WTC11 (cell line): ENCODE measurements at regions not wholly inside any gene's neighbourhood (a gene's known extent, or its start where the extent isn't known, plus 50 kb on each side); places are given as distances from the start of the nearest gene placed in this dataset.

ENCODE experiments used
- ATAC-seq: fragments of 200-7000 bp; cut with Tn5 transposase; 2 replicates; pipeline ENCODE4 v1.10.0; 2021; ENCODE audit warnings: mild to moderate bottlenecking, moderate library complexity
- CTCF ChIA-PET: fragments of 300-600 bp; sonication (Branson Sonifier 250); formaldehyde crosslinking; loops from one replicate; lab custom pipeline; 2021; ENCODE audit warnings: antibody characterized with exemption; lab: Charles Lee
- POLR2A ChIA-PET: fragments of 350-600 bp; sonication (Branson Sonifier 250); formaldehyde crosslinking; loops from one replicate; lab custom pipeline; 2021; ENCODE audit warnings: antibody characterized with exemption; lab: Charles Lee
- DNase-seq: peaks from one replicate; pipeline ENCODE4 v3.0.0; 2021; ENCODE audit warnings: low spot score
- H3K27ac Mint-ChIP-seq: 2 replicates; pipeline ENCODE4 v1.8.0; 2021; ENCODE audit warnings: mixed read lengths
- H3K27me3 Mint-ChIP-seq: 2 replicates; pipeline ENCODE4 v1.8.0; 2021; ENCODE audit warnings: low read depth, mild to moderate bottlenecking, moderate library complexity, mixed read lengths
- H3K36me3 Mint-ChIP-seq: 2 replicates; pipeline ENCODE4 v1.8.0; 2021; ENCODE audit warnings: mixed read lengths
- H3K4me1 Mint-ChIP-seq: 2 replicates; pipeline ENCODE4 v1.8.0; 2022; ENCODE audit warnings: mixed read lengths
- H3K4me3 Mint-ChIP-seq: 2 replicates; pipeline ENCODE4 v1.8.0; 2021; ENCODE audit warnings: mild to moderate bottlenecking, moderate library complexity, mixed read lengths
- H3K9me3 Mint-ChIP-seq: 2 replicates; pipeline ENCODE4 v1.8.0; 2021; ENCODE audit warnings: mixed read lengths
- FOXK1 ChIP-seq: sonication (generic); formaldehyde crosslinking; IDR thresholded peaks from 2 replicates; pipeline ENCODE4 v1.8.0; 2022; ENCODE audit warnings: mild to moderate bottlenecking, moderate library complexity, missing genetic modification reagents
- GRHL2 ChIP-seq: fragments of 250-450 bp; sonication (Bioruptor Pico); IDR thresholded peaks from 2 replicates; pipeline ENCODE4 v1.8.0; 2022; ENCODE audit warnings: mild to moderate bottlenecking, moderate library complexity; ENCODE audit not compliant: insufficient replicate concordance, severe bottlenecking
- NFE2L1 ChIP-seq: sonication (generic); formaldehyde crosslinking; IDR thresholded peaks from 2 replicates; pipeline ENCODE4 v1.8.1; 2023; ENCODE audit warnings: missing genetic modification reagents
- NR3C1 ChIP-seq: sonication (generic); formaldehyde crosslinking; conservative IDR thresholded peaks from 2 replicates; pipeline ENCODE4 v1.8.1; 2023; ENCODE audit warnings: low read depth, mild to moderate bottlenecking, missing genetic modification reagents
- OVOL2 ChIP-seq: fragments of 250-450 bp; sonication (Bioruptor Pico); IDR thresholded peaks from 2 replicates; pipeline ENCODE4 v1.9.0; 2021; ENCODE audit warnings: mild to moderate bottlenecking, borderline replicate concordance
- RELA ChIP-seq: sonication (generic); formaldehyde crosslinking; IDR thresholded peaks from 2 replicates; pipeline ENCODE4 v1.8.1; 2022; ENCODE audit warnings: missing genetic modification reagents, mild to moderate bottlenecking, borderline replicate concordance
- SMAD4 ChIP-seq: sonication (generic); formaldehyde crosslinking; IDR thresholded peaks from 2 replicates; pipeline ENCODE4 v1.8.0; 2022; ENCODE audit warnings: mild to moderate bottlenecking, missing genetic modification reagents
- TEAD1 ChIP-seq: sonication (generic); formaldehyde crosslinking; IDR thresholded peaks from 2 replicates; pipeline ENCODE4 v1.8.0; 2022; ENCODE audit warnings: mild to moderate bottlenecking, missing genetic modification reagents
- TEAD4 ChIP-seq: sonication (generic); formaldehyde crosslinking; IDR thresholded peaks from 2 replicates; pipeline ENCODE4 v1.8.0; 2022; ENCODE audit warnings: mild to moderate bottlenecking, missing genetic modification reagents
- ZNF138 ChIP-seq: sonication (generic); formaldehyde crosslinking; conservative IDR thresholded peaks from 2 replicates; pipeline ENCODE4 v1.8.1; 2022; ENCODE audit warnings: mild to moderate bottlenecking, moderate library complexity, missing genetic modification reagents
- ZNF317 ChIP-seq: sonication (generic); formaldehyde crosslinking; IDR thresholded peaks from 2 replicates; pipeline ENCODE4 v1.8.1; 2023; ENCODE audit warnings: low read depth, mild to moderate bottlenecking, moderate library complexity, missing genetic modification reagents, borderline replicate concordance
- ZNF423 ChIP-seq: fragments of 250-450 bp; sonication (Bioruptor Pico); IDR thresholded peaks from 2 replicates; pipeline ENCODE4 v2.1.2; 2022; ENCODE audit warnings: mild to moderate bottlenecking, moderate library complexity
- TF ChIP-seq, protein P1 (sequence below): sonication (generic); formaldehyde crosslinking; IDR thresholded peaks from 2 replicates; pipeline ENCODE4 v1.8.0; 2023; ENCODE audit warnings: mild to moderate bottlenecking, missing genetic modification reagents
- TF ChIP-seq, protein P2 (sequence below): fragments of 250-450 bp; sonication (Bioruptor Pico); IDR thresholded peaks from 2 replicates; pipeline ENCODE4 v2.1.2; 2022; ENCODE audit warnings: mild to moderate bottlenecking, moderate library complexity
- TF ChIP-seq, protein P3 (sequence below): fragments of 250-450 bp; sonication (Bioruptor Pico); IDR thresholded peaks from 2 replicates; pipeline ENCODE4 v1.9.0; 2021; ENCODE audit warnings: moderate library complexity, mild to moderate bottlenecking, inconsistent platforms, borderline replicate concordance
- TF ChIP-seq, protein P4 (sequence below): fragments of 200-600 bp; IDR thresholded peaks from 2 replicates; pipeline ENCODE4 v1.8.0; 2022; ENCODE audit warnings: antibody characterized with exemption
- TF ChIP-seq, protein P5 (sequence below): sonication (generic); formaldehyde crosslinking; conservative IDR thresholded peaks from 2 replicates; pipeline ENCODE4 v1.8.1; 2023; ENCODE audit warnings: mild to moderate bottlenecking, low read depth, missing genetic modification reagents, moderate library complexity
- TF ChIP-seq, protein P6 (sequence below): sonication (generic); formaldehyde crosslinking; IDR thresholded peaks from 2 replicates; pipeline ENCODE4 v1.8.0; 2022; ENCODE audit warnings: mild to moderate bottlenecking, missing genetic modification reagents

DNA sequence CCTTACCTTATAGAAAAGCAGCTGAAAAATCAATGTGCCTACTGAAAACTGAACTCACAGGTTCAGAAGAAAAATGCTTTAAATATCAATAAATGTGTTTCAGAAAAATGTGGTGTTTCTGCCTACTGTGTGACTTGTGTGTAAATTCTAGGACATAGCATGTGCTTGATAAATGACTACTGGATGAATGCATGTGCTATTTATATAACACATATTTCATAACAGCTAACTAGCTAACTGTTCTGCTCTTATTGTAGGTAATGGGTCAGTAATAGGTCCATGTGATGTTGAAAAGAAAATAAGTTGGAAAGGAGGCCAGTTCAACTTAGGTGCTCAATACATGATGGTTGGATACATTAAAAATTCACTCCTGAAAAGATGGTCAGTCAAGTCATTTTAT lies 993.0 kb upstream of the LCORL start:
- Mint-ChIP-seq H3K4me3 (no peak overlapping the region), H3K27ac (no peak overlapping the region), H3K4me1 (peaks cover 26% of the 10 kb centered on the region), H3K9me3 (peaks cover 11% of the 10 kb centered on the region), H3K36me3 (no peaks in the 10 kb centered on the region), H3K27me3 (no peaks in the 10 kb centered on the region)
- ChIA-PET CTCF (no interaction called here), POLR2A (no interaction called here)
- TF ChIP-seq NFE2L1 (no peak), GRHL2 (CRISPR knock-in tag) (no peak), TEAD1 (CRISPR knock-in tag) (no peak), ZNF138 (no peak), OVOL2 (no peak), NR3C1 (CRISPR knock-in tag) (no peak), ZNF423 (CRISPR knock-in tag) (no peak), RELA (CRISPR knock-in tag) (no peak), SMAD4 (no peak), FOXK1 (CRISPR knock-in tag) (no peak), TEAD4 (CRISPR knock-in tag) (no peak), ZNF317 (CRISPR knock-in tag) (no peak)
- TF ChIP-seq, protein P1, sequence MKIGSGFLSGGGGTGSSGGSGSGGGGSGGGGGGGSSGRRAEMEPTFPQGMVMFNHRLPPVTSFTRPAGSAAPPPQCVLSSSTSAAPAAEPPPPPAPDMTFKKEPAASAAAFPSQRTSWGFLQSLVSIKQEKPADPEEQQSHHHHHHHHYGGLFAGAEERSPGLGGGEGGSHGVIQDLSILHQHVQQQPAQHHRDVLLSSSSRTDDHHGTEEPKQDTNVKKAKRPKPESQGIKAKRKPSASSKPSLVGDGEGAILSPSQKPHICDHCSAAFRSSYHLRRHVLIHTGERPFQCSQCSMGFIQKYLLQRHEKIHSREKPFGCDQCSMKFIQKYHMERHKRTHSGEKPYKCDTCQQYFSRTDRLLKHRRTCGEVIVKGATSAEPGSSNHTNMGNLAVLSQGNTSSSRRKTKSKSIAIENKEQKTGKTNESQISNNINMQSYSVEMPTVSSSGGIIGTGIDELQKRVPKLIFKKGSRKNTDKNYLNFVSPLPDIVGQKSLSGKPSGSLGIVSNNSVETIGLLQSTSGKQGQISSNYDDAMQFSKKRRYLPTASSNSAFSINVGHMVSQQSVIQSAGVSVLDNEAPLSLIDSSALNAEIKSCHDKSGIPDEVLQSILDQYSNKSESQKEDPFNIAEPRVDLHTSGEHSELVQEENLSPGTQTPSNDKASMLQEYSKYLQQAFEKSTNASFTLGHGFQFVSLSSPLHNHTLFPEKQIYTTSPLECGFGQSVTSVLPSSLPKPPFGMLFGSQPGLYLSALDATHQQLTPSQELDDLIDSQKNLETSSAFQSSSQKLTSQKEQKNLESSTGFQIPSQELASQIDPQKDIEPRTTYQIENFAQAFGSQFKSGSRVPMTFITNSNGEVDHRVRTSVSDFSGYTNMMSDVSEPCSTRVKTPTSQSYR (CRISPR knock-in tag): no peak
- TF ChIP-seq, protein P2, sequence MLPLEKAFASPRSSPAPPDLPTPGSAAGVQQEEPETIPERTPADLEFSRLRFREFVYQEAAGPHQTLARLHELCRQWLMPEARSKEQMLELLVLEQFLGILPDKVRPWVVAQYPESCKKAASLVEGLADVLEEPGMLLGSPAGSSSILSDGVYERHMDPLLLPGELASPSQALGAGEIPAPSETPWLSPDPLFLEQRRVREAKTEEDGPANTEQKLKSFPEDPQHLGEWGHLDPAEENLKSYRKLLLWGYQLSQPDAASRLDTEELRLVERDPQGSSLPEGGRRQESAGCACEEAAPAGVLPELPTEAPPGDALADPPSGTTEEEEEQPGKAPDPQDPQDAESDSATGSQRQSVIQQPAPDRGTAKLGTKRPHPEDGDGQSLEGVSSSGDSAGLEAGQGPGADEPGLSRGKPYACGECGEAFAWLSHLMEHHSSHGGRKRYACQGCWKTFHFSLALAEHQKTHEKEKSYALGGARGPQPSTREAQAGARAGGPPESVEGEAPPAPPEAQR: no peak
- TF ChIP-seq, protein P3, sequence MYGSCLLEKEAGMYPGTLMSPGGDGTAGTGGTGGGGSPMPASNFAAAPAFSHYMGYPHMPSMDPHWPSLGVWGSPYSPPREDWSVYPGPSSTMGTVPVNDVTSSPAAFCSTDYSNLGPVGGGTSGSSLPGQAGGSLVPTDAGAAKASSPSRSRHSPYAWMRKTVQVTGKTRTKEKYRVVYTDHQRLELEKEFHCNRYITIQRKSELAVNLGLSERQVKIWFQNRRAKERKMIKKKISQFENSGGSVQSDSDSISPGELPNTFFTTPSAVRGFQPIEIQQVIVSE: no peak
- TF ChIP-seq, protein P4, sequence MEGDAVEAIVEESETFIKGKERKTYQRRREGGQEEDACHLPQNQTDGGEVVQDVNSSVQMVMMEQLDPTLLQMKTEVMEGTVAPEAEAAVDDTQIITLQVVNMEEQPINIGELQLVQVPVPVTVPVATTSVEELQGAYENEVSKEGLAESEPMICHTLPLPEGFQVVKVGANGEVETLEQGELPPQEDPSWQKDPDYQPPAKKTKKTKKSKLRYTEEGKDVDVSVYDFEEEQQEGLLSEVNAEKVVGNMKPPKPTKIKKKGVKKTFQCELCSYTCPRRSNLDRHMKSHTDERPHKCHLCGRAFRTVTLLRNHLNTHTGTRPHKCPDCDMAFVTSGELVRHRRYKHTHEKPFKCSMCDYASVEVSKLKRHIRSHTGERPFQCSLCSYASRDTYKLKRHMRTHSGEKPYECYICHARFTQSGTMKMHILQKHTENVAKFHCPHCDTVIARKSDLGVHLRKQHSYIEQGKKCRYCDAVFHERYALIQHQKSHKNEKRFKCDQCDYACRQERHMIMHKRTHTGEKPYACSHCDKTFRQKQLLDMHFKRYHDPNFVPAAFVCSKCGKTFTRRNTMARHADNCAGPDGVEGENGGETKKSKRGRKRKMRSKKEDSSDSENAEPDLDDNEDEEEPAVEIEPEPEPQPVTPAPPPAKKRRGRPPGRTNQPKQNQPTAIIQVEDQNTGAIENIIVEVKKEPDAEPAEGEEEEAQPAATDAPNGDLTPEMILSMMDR: no peak
- TF ChIP-seq, protein P5, sequence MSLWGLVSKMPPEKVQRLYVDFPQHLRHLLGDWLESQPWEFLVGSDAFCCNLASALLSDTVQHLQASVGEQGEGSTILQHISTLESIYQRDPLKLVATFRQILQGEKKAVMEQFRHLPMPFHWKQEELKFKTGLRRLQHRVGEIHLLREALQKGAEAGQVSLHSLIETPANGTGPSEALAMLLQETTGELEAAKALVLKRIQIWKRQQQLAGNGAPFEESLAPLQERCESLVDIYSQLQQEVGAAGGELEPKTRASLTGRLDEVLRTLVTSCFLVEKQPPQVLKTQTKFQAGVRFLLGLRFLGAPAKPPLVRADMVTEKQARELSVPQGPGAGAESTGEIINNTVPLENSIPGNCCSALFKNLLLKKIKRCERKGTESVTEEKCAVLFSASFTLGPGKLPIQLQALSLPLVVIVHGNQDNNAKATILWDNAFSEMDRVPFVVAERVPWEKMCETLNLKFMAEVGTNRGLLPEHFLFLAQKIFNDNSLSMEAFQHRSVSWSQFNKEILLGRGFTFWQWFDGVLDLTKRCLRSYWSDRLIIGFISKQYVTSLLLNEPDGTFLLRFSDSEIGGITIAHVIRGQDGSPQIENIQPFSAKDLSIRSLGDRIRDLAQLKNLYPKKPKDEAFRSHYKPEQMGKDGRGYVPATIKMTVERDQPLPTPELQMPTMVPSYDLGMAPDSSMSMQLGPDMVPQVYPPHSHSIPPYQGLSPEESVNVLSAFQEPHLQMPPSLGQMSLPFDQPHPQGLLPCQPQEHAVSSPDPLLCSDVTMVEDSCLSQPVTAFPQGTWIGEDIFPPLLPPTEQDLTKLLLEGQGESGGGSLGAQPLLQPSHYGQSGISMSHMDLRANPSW (CRISPR knock-in tag): no peak
- TF ChIP-seq, protein P6, sequence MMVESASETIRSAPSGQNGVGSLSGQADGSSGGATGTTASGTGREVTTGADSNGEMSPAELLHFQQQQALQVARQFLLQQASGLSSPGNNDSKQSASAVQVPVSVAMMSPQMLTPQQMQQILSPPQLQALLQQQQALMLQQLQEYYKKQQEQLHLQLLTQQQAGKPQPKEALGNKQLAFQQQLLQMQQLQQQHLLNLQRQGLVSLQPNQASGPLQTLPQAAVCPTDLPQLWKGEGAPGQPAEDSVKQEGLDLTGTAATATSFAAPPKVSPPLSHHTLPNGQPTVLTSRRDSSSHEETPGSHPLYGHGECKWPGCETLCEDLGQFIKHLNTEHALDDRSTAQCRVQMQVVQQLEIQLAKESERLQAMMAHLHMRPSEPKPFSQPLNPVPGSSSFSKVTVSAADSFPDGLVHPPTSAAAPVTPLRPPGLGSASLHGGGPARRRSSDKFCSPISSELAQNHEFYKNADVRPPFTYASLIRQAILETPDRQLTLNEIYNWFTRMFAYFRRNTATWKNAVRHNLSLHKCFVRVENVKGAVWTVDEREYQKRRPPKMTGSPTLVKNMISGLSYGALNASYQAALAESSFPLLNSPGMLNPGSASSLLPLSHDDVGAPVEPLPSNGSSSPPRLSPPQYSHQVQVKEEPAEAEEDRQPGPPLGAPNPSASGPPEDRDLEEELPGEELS (CRISPR knock-in tag): no peak
- ATAC-seq (no peak), DNase-seq (no peak)
